H7 (cell line): ENCODE measurements at regions not wholly inside any gene's neighbourhood (a gene's known extent, or its start where the extent isn't known, plus 50 kb on each side); places are given as distances from the start of the nearest gene placed in this dataset.

Source experiments
- DNase-seq: peaks from one replicate; pipeline ENCODE4 v3.0.0; 2012
- H3K27me3 ChIP-seq: 2 replicates; pipeline ENCODE4 v1.6.0; 2011; ENCODE audit warnings: mild to moderate bottlenecking, low read length; ENCODE audit not compliant: control insufficient read depth, insufficient read depth
- H3K36me3 ChIP-seq: replicated peaks from 2 replicates; pipeline ENCODE4 v1.5.1; 2011; ENCODE audit warnings: low read length; ENCODE audit not compliant: control insufficient read depth, insufficient read depth
- H3K4me3 ChIP-seq: 2 replicates; pipeline ENCODE4 v1.5.1; 2011; ENCODE audit warnings: low read depth, mild to moderate bottlenecking, control low read depth, low read length, moderate library complexity; ENCODE audit not compliant: insufficient read depth

- Histone ChIP-seq H3K36me3 (no peaks in the 10 kb centered on the region), H3K27me3 (no peaks in the 10 kb centered on the region), H3K4me3 (no peak overlapping the region)
- no peak for DNase-seq
Measured at GRCh38 chr5:117295941-117296340, 721.3 kb upstream of the SEMA6A start.

GRCh38 chr5:117286813-117287212, 712.2 kb upstream of the SEMA6A start:
- DNase-seq, result no peak
- Histone ChIP-seq H3K4me3 (no peak overlapping the region), H3K27me3 (no peaks in the 10 kb centered on the region), H3K36me3 (no peaks in the 10 kb centered on the region)

GRCh38 chr5:117271656-117272055, 697.0 kb upstream of the SEMA6A start:
- H3K27me3 ChIP-seq, result no peaks in the 10 kb centered on the region
- DNase-seq, result no peak
- H3K4me3 ChIP-seq, result no peak overlapping the region
- no peaks in the 10 kb centered on the region for H3K36me3 ChIP-seq

- no peaks in the 10 kb centered on the region for H3K36me3 ChIP-seq
- no peak overlapping the region for H3K4me3 ChIP-seq
- H3K27me3 ChIP-seq, result no peaks in the 10 kb centered on the region
- DNase-seq, result no peak
Measured at GRCh38 chr5:117266280-117266679, 691.7 kb upstream of the SEMA6A start.

- no peaks in the 10 kb centered on the region for H3K27me3 ChIP-seq
- H3K36me3 ChIP-seq, result no peaks in the 10 kb centered on the region
- no peak for DNase-seq
- no peak overlapping the region for H3K4me3 ChIP-seq
Measured at GRCh38 chr5:117263231-117263630, 688.6 kb upstream of the SEMA6A start.

GRCh38 chr5:117262572-117263131, 688.0 kb upstream of the SEMA6A start:
- no peak overlapping the region for H3K4me3 ChIP-seq
- H3K27me3 ChIP-seq, result no peaks in the 10 kb centered on the region
- DNase-seq, result peak; percentile 2
- H3K36me3 ChIP-seq, result no peaks in the 10 kb centered on the region

- Histone ChIP-seq H3K36me3 (no peaks in the 10 kb centered on the region), H3K27me3 (no peaks in the 10 kb centered on the region), H3K4me3 (no peak overlapping the region)
- no peak for DNase-seq
Measured at GRCh38 chr5:117261948-117262571, 687.4 kb upstream of the SEMA6A start.

GRCh38 chr5:117255211-117256027, 680.8 kb upstream of the SEMA6A start:
- no peaks in the 10 kb centered on the region for H3K36me3 ChIP-seq
- DNase-seq, result no peak
- H3K4me3 ChIP-seq, result no peak overlapping the region
- H3K27me3 ChIP-seq, result no peaks in the 10 kb centered on the region

GRCh38 chr5:117252566-117252965, 677.9 kb upstream of the SEMA6A start:
- H3K36me3 ChIP-seq, result no peaks in the 10 kb centered on the region
- no peaks in the 10 kb centered on the region for H3K27me3 ChIP-seq
- no peak for DNase-seq
- no peak overlapping the region for H3K4me3 ChIP-seq

- no peaks in the 10 kb centered on the region for H3K36me3 ChIP-seq
- H3K4me3 ChIP-seq, result no peak overlapping the region
- no peak for DNase-seq
- H3K27me3 ChIP-seq, result no peaks in the 10 kb centered on the region
Measured at GRCh38 chr5:117249086-117249815, 674.6 kb upstream of the SEMA6A start.

- no peaks in the 10 kb centered on the region for H3K36me3 ChIP-seq
- no peak for DNase-seq
- no peak overlapping the region for H3K4me3 ChIP-seq
- H3K27me3 ChIP-seq, result no peaks in the 10 kb centered on the region
Measured at GRCh38 chr5:117246424-117246823, 671.8 kb upstream of the SEMA6A start.

GRCh38 chr5:117245130-117245529, 670.5 kb upstream of the SEMA6A start:
- DNase-seq, result no peak
- no peaks in the 10 kb centered on the region for H3K36me3 ChIP-seq
- no peaks in the 10 kb centered on the region for H3K27me3 ChIP-seq
- no peak overlapping the region for H3K4me3 ChIP-seq

GRCh38 chr5:117242028-117242427, 667.4 kb upstream of the SEMA6A start:
- no peak for DNase-seq
- H3K36me3 ChIP-seq, result no peaks in the 10 kb centered on the region
- no peaks in the 10 kb centered on the region for H3K27me3 ChIP-seq
- no peak overlapping the region for H3K4me3 ChIP-seq

- Histone ChIP-seq H3K27me3 (no peaks in the 10 kb centered on the region), H3K36me3 (no peaks in the 10 kb centered on the region), H3K4me3 (no peak overlapping the region)
- DNase-seq, result no peak
Measured at GRCh38 chr5:117236941-117237340, 662.3 kb upstream of the SEMA6A start.

GRCh38 chr5:117235786-117236185, 661.2 kb upstream of the SEMA6A start:
- H3K36me3 ChIP-seq, result no peaks in the 10 kb centered on the region
- no peak overlapping the region for H3K4me3 ChIP-seq
- DNase-seq, result no peak
- H3K27me3 ChIP-seq, result no peaks in the 10 kb centered on the region
